Kidney epithelial cell (primary cell): ENCODE measurements at regions not wholly inside any gene's neighbourhood (a gene's known extent, or its start where the extent isn't known, plus 50 kb on each side); places are given as distances from the start of the nearest gene placed in this dataset.
A peak's percentile ranks its signal among the peaks of the same experiment; 100 is the strongest.

Experiments
- DNase-seq: peaks from one replicate; pipeline ENCODE4 v3.0.0-alpha.2; 2010; ENCODE audit warnings: low read depth
- H3K27me3 ChIP-seq: 2 replicates; pipeline ENCODE4 v1.6.0; 2011; ENCODE audit warnings: low read length; ENCODE audit not compliant: control insufficient read depth, insufficient read depth
- H3K36me3 ChIP-seq: 2 replicates; pipeline ENCODE4 v1.5.1; 2011; ENCODE audit warnings: low read length; ENCODE audit not compliant: control insufficient read depth, insufficient read depth
- H3K4me3 ChIP-seq: 2 replicates; pipeline ENCODE4 v1.5.1; 2011; ENCODE audit warnings: low read depth, mild to moderate bottlenecking, control low read depth, low read length
- CTCF ChIP-seq: IDR thresholded peaks from 2 replicates; pipeline ENCODE4 v1.5.1; 2011; ENCODE audit warnings: mild to moderate bottlenecking, moderate library complexity, low read length, control low read depth, inconsistent platforms; ENCODE audit not compliant: insufficient read depth, poor library complexity, severe bottlenecking

GRCh38 chr1:118253053-118253915, 68.3 kb upstream of the SPAG17 start:
- Histone ChIP-seq H3K4me3 (no peak overlapping the region), H3K36me3 (no peaks in the 10 kb centered on the region), H3K27me3 (no peaks in the 10 kb centered on the region)
- no peak for DNase-seq
- no peak for TF ChIP-seq CTCF

- no peaks in the 10 kb centered on the region for H3K27me3 ChIP-seq
- no peak for TF ChIP-seq CTCF
- no peak for DNase-seq
- H3K4me3 ChIP-seq, result no peak overlapping the region
- no peaks in the 10 kb centered on the region for H3K36me3 ChIP-seq
Observed at GRCh38 chr1:118252624-118253023, 67.6 kb upstream of the SPAG17 start.

- Histone ChIP-seq H3K27me3 (no peaks in the 10 kb centered on the region), H3K36me3 (no peaks in the 10 kb centered on the region), H3K4me3 (no peak overlapping the region)
- no peak for TF ChIP-seq CTCF
- DNase-seq, result no peak
Observed at GRCh38 chr1:118250232-118250631, 65.2 kb upstream of the SPAG17 start.

DNA sequence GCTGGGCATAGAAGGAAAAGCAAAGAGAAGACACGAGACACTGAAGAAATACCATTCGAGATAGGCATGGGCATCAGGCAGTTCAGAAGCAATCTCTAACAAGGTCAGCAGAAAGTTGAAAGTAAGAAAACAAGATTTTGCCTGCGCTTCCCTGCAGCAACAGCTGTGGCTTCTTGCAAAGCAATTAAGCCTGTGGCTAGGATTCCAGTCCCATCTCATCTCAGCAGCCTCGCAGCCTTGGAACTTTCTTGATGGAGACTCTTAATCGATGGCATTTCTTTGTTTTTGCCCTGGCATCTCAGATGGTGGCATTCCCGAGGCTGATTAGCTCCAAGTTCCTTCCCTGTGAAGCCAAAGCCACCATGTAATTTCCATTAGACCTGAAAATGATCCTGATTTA, 64.6 kb upstream of the SPAG17 start:
- TF ChIP-seq CTCF, result no peak
- DNase-seq, result no peak
- Histone ChIP-seq H3K27me3 (no peaks in the 10 kb centered on the region), H3K36me3 (no peaks in the 10 kb centered on the region), H3K4me3 (no peak overlapping the region)

DNA sequence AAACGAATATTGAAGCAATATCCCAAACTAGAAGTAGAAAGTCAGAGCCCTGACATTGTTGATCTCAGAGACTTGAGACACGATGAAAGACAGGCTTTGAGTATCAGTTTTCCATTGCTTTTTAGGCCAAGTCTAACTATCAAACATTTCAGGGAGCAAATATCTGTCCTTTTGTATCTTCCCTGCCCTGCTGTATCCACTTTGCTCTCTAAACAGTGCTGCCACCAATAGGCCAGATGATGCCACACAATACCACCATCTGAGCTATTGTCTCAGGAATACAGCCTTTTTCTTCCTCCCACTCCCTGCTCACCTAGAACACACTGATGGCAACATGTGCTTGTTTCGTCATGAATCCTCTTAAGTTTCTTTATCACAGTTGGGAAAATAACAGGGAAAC, 62.6 kb upstream of the SPAG17 start:
- H3K4me3 ChIP-seq, result no peak overlapping the region
- DNase-seq, result no peak
- no peaks in the 10 kb centered on the region for H3K36me3 ChIP-seq
- no peaks in the 10 kb centered on the region for H3K27me3 ChIP-seq
- TF ChIP-seq CTCF, result peak; percentile 62

GRCh38 chr1:118246646-118247045, 61.6 kb upstream of the SPAG17 start:
- H3K36me3 ChIP-seq, result no peaks in the 10 kb centered on the region
- no peak for TF ChIP-seq CTCF
- no peak for DNase-seq
- no peaks in the 10 kb centered on the region for H3K27me3 ChIP-seq
- H3K4me3 ChIP-seq, result no peak overlapping the region
